H1 (cell line): ENCODE measurements at regions not wholly inside any gene's neighbourhood (a gene's known extent, or its start where the extent isn't known, plus 50 kb on each side); places are given as distances from the start of the nearest gene placed in this dataset.

Experiments
- CTCF ChIA-PET: fragments of 300-600 bp; sonication (Branson Sonifier 250); formaldehyde crosslinking; loops from one replicate; lab custom pipeline; 2021; ENCODE audit not compliant: partially characterized antibody; lab: Charles Lee
- POLR2A ChIA-PET: fragments of 300-600 bp; sonication (Branson Sonifier 250); formaldehyde crosslinking; loops from one replicate; lab custom pipeline; 2021; ENCODE audit warnings: inconsistent platforms; ENCODE audit not compliant: partially characterized antibody; lab: Charles Lee
- DNase-seq, 2 experiments: peaks; one replicate each; pipeline versions ENCODE4 v3.0.0 to v3.0.0-alpha.2; 2010 to 2022; ENCODE audit warnings: low spot score in 2 of 2, low read depth in 1 of 2, mixed read lengths in 1 of 2
- FAIRE-seq: peaks from 2 replicates; lab custom pipeline; 2011; peaks lifted over from hg19 to GRCh38; lab: Jason Lieb, UNC
- H2AFZ ChIP-seq: 2 replicates; pipeline ENCODE4 v1.8.1; 2012; ENCODE audit warnings: low read length, inconsistent platforms
- H2AK5ac ChIP-seq: 2 replicates; pipeline ENCODE4 v1.6.1; 2013; ENCODE audit warnings: low read depth, low read length
- H2BK120ac ChIP-seq: replicated peaks from 2 replicates; pipeline ENCODE3; 2013; ENCODE audit warnings: low read depth, low read length, inconsistent platforms
- H2BK12ac ChIP-seq: 2 replicates; pipeline ENCODE4 v1.6.1; 2013; ENCODE audit warnings: low read depth, low read length
- H2BK15ac ChIP-seq: 2 replicates; pipeline ENCODE4 v1.6.1; 2013; ENCODE audit warnings: low read length
- H2BK20ac ChIP-seq: 2 replicates; pipeline ENCODE4 v1.6.1; 2013; ENCODE audit warnings: low read length
- H2BK5ac ChIP-seq: 2 replicates; pipeline ENCODE4 v1.6.1; 2013; ENCODE audit warnings: low read depth, low read length
- H3K14ac ChIP-seq: 2 replicates; pipeline ENCODE4 v1.6.1; 2013; ENCODE audit warnings: inconsistent platforms; ENCODE audit not compliant: insufficient read length
- H3K18ac ChIP-seq: 2 replicates; pipeline ENCODE4 v1.6.1; 2013; ENCODE audit warnings: low read length; ENCODE audit errors: extremely low read depth
- H3K23ac ChIP-seq: 2 replicates; pipeline ENCODE4 v1.6.1; 2013; ENCODE audit warnings: inconsistent platforms; ENCODE audit not compliant: insufficient read length
- H3K23me2 ChIP-seq: 2 replicates; pipeline ENCODE4 v1.6.1; 2013; ENCODE audit warnings: low read depth, low read length
- H3K27ac ChIP-seq: 2 replicates; pipeline ENCODE4 v1.6.1; 2011; ENCODE audit warnings: low read depth, low read length, inconsistent platforms
- H3K27me3 ChIP-seq, 4 experiments: replicated peaks in 1 of 4; 1 replicate in 1 of 4; 2 replicates in 3 of 4; pipeline versions ENCODE4 v1.6.1 to v1.8.1; 2011 to 2013; ENCODE audit warnings: low read length in 3 of 4, mild to moderate bottlenecking in 3 of 4, inconsistent platforms in 2 of 4, mixed read lengths in 2 of 4, moderate library complexity in 1 of 4; ENCODE audit not compliant: control insufficient read depth in 3 of 4, insufficient read depth in 3 of 4; ENCODE audit errors: extremely low read depth in 1 of 4
- H3K36me3 ChIP-seq, 4 experiments: 2 replicates each; pipeline versions ENCODE4 v1.6.1 to v1.8.1; 2011 to 2013; ENCODE audit warnings: mild to moderate bottlenecking in 4 of 4, low read length in 3 of 4, moderate library complexity in 2 of 4, control low read depth in 1 of 4, inconsistent platforms in 1 of 4; ENCODE audit not compliant: insufficient read depth in 4 of 4, control insufficient read depth in 2 of 4
- H3K4ac ChIP-seq: replicated peaks from 2 replicates; pipeline ENCODE3; 2013; ENCODE audit warnings: low read length, low read depth, mixed read lengths, inconsistent platforms; ENCODE audit not compliant: insufficient read length
- H3K4me1 ChIP-seq, 4 experiments: replicated peaks in 1 of 4; 1 replicate in 1 of 4; 2 replicates in 3 of 4; pipeline versions ENCODE4 v1.6.1 to v1.8.1; 2011 to 2013; ENCODE audit warnings: low read length in 3 of 4, inconsistent platforms in 2 of 4, mixed read lengths in 1 of 4; ENCODE audit not compliant: insufficient read depth in 4 of 4, control insufficient read depth in 3 of 4
- H3K4me2 ChIP-seq, 2 experiments: 2 replicates each; pipeline versions ENCODE4 v1.6.1 to v1.8.1; 2011 to 2013; ENCODE audit warnings: low read depth in 2 of 2, low read length in 2 of 2, control low read depth in 1 of 2, inconsistent platforms in 1 of 2, mild to moderate bottlenecking in 1 of 2; ENCODE audit not compliant: insufficient read depth in 1 of 2
- H3K4me3 ChIP-seq, 4 experiments: fragments of 200-600, 300-600 bp in 1 of 4; sonication (generic), shearing (Covaris generic), sonication (Bioruptor Twin) in 1 of 4; 2 replicates each; pipeline versions ENCODE4 v1.5.1 to v1.8.1; 2011 to 2016; ENCODE audit warnings: low read length in 4 of 4, low read depth in 3 of 4, control low read depth in 2 of 4, inconsistent platforms in 2 of 4, mild to moderate bottlenecking in 2 of 4, mixed read lengths in 1 of 4, moderate library complexity in 1 of 4; ENCODE audit not compliant: insufficient read depth in 2 of 4; ENCODE audit errors: extremely low read depth in 1 of 4
- H3K56ac ChIP-seq: replicated peaks from 2 replicates; pipeline ENCODE3; 2013; ENCODE audit warnings: low read depth, mild to moderate bottlenecking, mixed read lengths, low read length, inconsistent platforms; ENCODE audit not compliant: insufficient read length
- H3K79me1 ChIP-seq: 2 replicates; pipeline ENCODE4 v1.6.1; 2013; ENCODE audit warnings: low read depth, low read length, control low read depth
- H3K79me2 ChIP-seq, 2 experiments: 2 replicates each; pipeline versions ENCODE4 v1.6.1 to v1.8.1; 2012 to 2013; ENCODE audit warnings: low read length in 2 of 2, mild to moderate bottlenecking in 2 of 2, inconsistent platforms in 1 of 2; ENCODE audit not compliant: insufficient read depth in 2 of 2, control insufficient read depth in 1 of 2
- H3K9ac ChIP-seq, 4 experiments: replicated peaks in 1 of 4; 1 replicate in 1 of 4; 2 replicates in 3 of 4; pipeline versions ENCODE4 v1.6.1 to v1.8.1; 2011 to 2013; ENCODE audit warnings: low read depth in 3 of 4, low read length in 3 of 4, control low read depth in 2 of 4, mild to moderate bottlenecking in 2 of 4, moderate library complexity in 2 of 4, inconsistent platforms in 1 of 4; ENCODE audit errors: extremely low read depth in 1 of 4
- H3K9me3 ChIP-seq, 2 experiments: 2 replicates each; pipeline versions ENCODE4 v1.6.1 to v1.8.1; 2012 to 2013; ENCODE audit warnings: mild to moderate bottlenecking in 2 of 2, moderate library complexity in 2 of 2, control low read depth in 1 of 2, inconsistent platforms in 1 of 2, low read depth in 1 of 2, low read length in 1 of 2, mixed read lengths in 1 of 2; ENCODE audit not compliant: insufficient read depth in 2 of 2
- H4K20me1 ChIP-seq, 2 experiments: replicated peaks in 1 of 2; 2 replicates each; pipeline versions ENCODE3 to v1.8.1; 2011 to 2013; ENCODE audit warnings: inconsistent platforms in 2 of 2, low read length in 2 of 2, mild to moderate bottlenecking in 1 of 2; ENCODE audit not compliant: insufficient read depth in 2 of 2, control insufficient read depth in 1 of 2
- H4K5ac ChIP-seq: 2 replicates; pipeline ENCODE4 v1.6.1; 2013; ENCODE audit warnings: low read length, low read depth, mixed read lengths, inconsistent platforms; ENCODE audit not compliant: insufficient read length
- H4K8ac ChIP-seq: 2 replicates; pipeline ENCODE4 v1.8.0; 2013; ENCODE audit warnings: mild to moderate bottlenecking, moderate library complexity, low read length, inconsistent platforms; ENCODE audit not compliant: insufficient read depth; ENCODE audit errors: extremely low read depth
- H4K91ac ChIP-seq: replicated peaks from 2 replicates; pipeline ENCODE3; 2013; ENCODE audit warnings: low read length, mixed read lengths, inconsistent platforms; ENCODE audit not compliant: insufficient read length
- CBX8 ChIP-seq: fragments of 300-800, 300-1000 bp; sonication (generic); IDR thresholded peaks from 2 replicates; pipeline ENCODE4 v1.7.1; 2016; ENCODE audit warnings: low read depth, low read length, borderline replicate concordance
- NANOG ChIP-seq: IDR thresholded peaks from 2 replicates; pipeline ENCODE4 v1.6.1; 2011; ENCODE audit warnings: low read length, low read depth, mild to moderate bottlenecking, inconsistent platforms; ENCODE audit not compliant: insufficient read depth, poor library complexity, severe bottlenecking
- RAD21 ChIP-seq, 2 experiments: IDR thresholded peaks in 1 of 2; conservative IDR thresholded peaks in 1 of 2; 2 replicates each; pipeline ENCODE4 v1.6.1; 2011; ENCODE audit warnings: low read depth in 2 of 2, low read length in 2 of 2, improper control_type of control experiment in 1 of 2, inconsistent platforms in 1 of 2, mild to moderate bottlenecking in 1 of 2, moderate library complexity in 1 of 2
- YY1 ChIP-seq: IDR thresholded peaks from 2 replicates; pipeline ENCODE4 v1.6.1; 2011; ENCODE audit warnings: low read depth, mild to moderate bottlenecking, low read length
- WGBS, 2 experiments: shearing (Covaris generic) in 1 of 2; methylation state at CpG; one replicate each; pipeline versions ENCODE4 v1.1.6 to v1.1.7; 2013 to 2015; ENCODE audit warnings: low lambda C conversion rate in 2 of 2, mixed read lengths in 2 of 2, inconsistent platforms in 1 of 2, low coverage in 1 of 2, missing lambda C conversion rate in 1 of 2; ENCODE audit not compliant: insufficient replicate concordance in 2 of 2, insufficient coverage in 1 of 2, insufficient read length in 1 of 2; ENCODE audit errors: extremely low coverage in 1 of 2, missing lambda C conversion rate in 1 of 2; 5-methylcytosine and 5-hydroxymethylcytosine counted together
- TF ChIP-seq, protein P1 (sequence below): IDR thresholded peaks from 2 replicates; pipeline ENCODE4 v1.6.1; 2012; ENCODE audit warnings: inconsistent platforms

DNA sequence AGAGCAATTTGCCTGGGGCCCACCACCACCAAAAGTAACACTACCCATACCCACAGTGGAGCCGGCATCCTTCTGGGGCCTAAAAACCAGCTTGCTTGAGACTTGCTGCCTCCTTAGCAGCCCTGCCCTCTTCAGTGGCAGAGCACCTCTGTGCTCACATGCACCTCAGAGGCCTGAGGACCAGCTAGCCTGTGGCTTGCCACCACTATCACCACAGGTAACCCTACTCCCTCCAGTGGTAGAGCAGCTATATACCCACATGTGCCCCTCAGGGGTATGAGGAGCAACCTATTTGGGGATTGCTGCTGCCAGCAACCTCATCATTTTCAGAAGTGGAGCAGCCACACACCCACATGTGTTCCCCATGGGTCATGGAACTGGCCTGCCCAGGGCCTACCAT is 111.4 kb upstream of the SPRY2 start:
- Histone ChIP-seq H3K4me2 (no peak overlapping the region), H4K5ac (no peak overlapping the region), H3K79me1 (no peaks in the 10 kb centered on the region), H4K91ac (no peak overlapping the region), H2AK5ac (no peak overlapping the region), H2BK12ac (no peak overlapping the region), H3K9ac (no peak overlapping the region), H4K20me1 (no peaks in the 10 kb centered on the region), H2BK5ac (no peak overlapping the region), H2BK20ac (no peak overlapping the region), H3K14ac (no peak overlapping the region), H2BK120ac (no peak overlapping the region), H3K4me3 (no peak overlapping the region), H3K27me3 (no peaks in the 10 kb centered on the region), H3K79me2 (no peaks in the 10 kb centered on the region), H3K9me3 (no peaks in the 10 kb centered on the region), H3K23ac (no peak overlapping the region), H3K36me3 (no peaks in the 10 kb centered on the region), H3K4me1 (no peaks in the 10 kb centered on the region), H2AFZ (no peak overlapping the region), H3K23me2 (no peaks in the 10 kb centered on the region), H3K4ac (no peak overlapping the region), H3K18ac (no peak overlapping the region), H3K27ac (no peak overlapping the region), H2BK15ac (no peak overlapping the region), H4K8ac (no peak overlapping the region), H3K56ac (no peak overlapping the region)
- 94% methylated on average over 1 of the region's 1 CpG; no CpG with 5 or more reads in 1 of the 2 experiments for WGBS, 2 experiments
- DNase-seq = no peak
- TF ChIP-seq RAD21 (IDR thresholded peaks at IDR 0.05 in 1 of 2, conservative IDR thresholded peaks at IDR 0.05 in 1 of 2; ENCODE audit: low read depth in 2 of 2, low read length in 2 of 2) = peak in 1 of 2 experiments; percentile 25; a peak in 2 of 4 replicates
- TF ChIP-seq, protein P1, sequence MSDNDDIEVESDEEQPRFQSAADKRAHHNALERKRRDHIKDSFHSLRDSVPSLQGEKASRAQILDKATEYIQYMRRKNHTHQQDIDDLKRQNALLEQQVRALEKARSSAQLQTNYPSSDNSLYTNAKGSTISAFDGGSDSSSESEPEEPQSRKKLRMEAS = no peak
- no peak for TF ChIP-seq YY1
- no peak for TF ChIP-seq CBX8
- no peak for TF ChIP-seq NANOG
- ChIA-PET POLR2A (no interaction called here), CTCF (interaction anchor here (0.6 kb wide), 1 partner anchor 251 kb away, joined by 3 read pairs; no protein-coding TSS in a partner anchor)
- FAIRE-seq = no peak
